NCI-H1436 (cell line): ENCODE measurements at regions not wholly inside any gene's neighbourhood (a gene's known extent, or its start where the extent isn't known, plus 50 kb on each side); places are given as distances from the start of the nearest gene placed in this dataset.

Experiments
- DNase-seq: peaks from one replicate; lab custom pipeline; 2025; lab: John Stamatoyannopoulos, UW

DNA sequence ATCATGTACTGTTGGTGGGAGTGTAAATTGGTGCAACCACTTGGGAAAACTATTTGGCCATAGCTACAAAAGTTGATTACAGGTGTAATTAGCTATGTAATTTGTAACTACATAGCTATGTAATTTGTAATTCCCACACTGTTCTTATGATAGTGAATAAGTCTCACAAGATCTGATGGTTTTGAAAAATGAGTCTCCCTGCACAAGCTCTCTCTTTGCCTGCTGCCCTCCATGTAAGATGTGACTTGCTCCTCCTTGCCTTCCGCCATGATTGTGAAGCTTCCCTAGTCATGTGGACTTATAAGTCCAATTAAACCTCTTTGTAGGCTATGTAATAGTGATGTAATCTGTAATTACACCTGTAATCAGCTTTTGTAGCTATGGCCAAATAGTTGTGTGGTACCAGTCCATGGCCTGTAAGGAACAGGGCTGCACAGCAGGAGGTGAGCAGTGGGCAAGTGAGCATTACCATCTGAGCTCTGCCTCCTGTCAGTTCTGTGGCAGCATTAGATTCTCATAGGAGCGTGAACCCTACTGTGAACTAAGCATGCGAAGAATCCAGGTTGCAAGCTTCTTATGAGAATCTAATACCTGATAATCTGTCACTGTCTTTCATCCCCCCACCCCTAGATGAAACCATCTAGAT is 133.7 kb upstream of the COPS8 start:
- no peak for DNase-seq

DNA sequence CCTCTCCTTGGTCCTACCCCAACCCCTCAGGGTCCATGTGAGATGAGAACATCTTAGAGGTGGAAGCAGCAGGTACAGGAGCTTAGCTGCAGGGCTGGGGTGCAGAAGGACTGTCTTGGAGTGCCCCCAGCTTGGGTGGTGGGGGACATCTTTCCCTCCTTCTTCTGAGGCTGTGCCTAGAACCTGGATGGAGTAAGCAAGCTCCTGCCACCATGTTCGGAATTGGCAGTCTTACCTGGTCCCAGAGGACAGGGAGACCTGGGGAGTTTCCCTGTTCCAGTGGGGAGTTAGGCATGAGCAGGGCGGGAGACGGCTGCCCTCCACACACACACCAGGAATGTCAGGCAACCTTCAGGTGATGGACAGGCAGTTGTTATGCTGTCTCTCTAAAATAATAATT is 131.0 kb upstream of the COPS8 start:
- DNase-seq = no peak

DNA sequence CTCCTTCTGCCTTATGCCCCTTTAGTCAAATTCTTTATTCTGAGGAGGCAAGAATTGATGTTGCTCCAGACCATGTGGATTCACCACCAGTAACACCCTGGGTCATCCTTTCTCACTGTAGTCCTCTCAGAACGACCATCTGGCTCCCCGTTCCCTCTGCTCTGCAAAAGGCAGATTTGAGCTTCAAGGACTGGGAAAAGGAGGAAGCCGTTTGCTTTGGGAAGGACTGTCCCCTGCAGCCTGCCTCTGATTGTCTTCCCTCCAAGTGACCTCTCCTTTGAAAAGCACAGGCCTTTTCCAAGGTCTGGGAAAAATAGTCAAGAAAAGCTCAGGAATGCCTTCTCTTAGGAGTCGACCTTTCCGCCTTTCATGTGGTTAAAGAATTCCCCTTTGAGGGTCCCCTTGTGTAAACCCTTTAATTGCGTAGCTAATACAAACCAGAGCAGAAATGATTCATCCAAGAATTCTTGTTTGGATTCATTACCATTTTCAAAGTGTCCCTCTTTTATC is 130.1 kb upstream of the COPS8 start:
- no peak for DNase-seq

DNA sequence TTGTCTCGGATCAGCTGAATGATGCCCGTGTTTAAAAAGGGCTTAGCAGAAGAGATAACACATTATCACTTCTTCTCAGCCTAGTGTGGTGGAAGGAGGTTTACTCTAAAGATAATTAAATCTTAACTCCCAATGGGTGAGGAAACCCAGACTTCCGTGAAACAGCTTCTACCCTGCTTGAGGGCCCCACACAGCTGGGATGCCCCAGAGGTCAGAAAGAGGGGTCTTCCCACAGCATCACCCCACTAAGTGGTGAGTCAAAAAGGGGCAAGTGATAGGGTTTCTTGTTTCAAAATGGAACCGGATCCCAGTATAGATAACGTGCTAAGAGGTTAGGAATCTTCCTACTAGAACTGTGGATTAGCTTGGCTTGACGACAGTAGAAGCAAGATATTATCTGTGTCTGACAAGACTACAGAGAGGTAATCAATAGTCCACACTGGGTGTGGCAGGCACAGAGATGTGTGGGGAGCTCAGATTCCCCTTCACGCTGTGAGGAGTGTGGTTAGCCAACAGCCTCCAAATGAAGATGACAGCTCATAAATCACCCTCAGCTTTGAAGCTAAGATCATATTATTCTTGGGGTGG is 129.6 kb upstream of the COPS8 start:
- DNase-seq = no peak

DNA sequence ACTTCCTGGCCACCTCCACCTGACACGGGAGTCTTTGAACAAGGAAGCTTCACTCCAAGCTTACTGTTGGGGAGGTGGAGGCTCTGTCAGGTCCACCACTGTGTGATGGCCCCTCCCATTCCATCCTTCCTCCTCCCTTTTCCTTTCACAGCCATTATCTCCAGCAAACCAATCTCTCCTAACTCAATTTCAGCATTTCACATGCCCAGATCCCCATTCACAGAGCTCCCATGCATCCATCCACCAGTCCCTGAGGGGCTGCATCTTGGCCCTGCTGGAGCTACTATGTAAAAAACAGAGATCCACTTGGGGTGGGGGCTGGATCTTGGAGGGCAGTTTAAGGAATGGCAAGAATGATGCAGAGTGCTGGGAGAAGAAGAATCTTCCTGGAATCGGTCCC is 129.0 kb upstream of the COPS8 start:
- no peak for DNase-seq

DNA sequence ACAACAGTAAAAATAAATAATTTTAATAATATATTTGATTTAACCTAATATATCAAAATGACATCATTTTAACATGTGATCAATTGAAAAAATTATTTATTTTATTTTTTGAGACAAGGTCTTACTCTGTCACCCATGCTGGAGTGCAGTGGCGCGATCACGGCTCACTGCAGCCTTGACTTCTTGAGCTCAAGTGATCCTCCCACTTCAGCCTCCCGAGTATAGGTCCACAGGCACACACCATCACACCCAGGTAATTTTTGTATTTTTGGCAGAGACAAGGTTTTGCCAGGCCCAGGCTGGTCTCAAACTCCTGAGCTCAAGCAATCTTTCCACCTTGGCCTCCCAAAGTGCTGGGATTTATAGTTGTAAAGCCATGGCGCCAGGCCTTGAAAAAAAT is 126.7 kb upstream of the COPS8 start:
- DNase-seq = no peak

DNA sequence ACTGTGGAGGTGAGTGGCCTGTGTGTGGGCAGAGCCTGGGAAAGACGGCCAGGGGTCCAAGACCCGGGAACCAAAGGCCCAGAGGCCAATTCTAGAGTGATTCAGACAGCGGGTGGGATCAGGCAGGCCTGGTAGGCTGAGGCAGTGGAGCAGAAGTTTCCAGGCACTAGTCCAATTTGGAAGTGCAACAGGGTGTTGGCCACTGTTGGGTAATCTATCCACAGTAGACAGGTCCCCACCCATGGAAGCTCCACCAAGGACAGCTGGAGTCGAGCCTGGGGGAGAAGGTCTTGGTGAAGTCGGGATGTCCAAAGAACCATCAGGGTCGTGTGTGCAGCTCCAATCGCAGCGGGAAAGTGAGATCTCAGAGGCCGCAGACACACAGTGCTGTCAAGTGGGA is 125.8 kb upstream of the COPS8 start:
- no peak for DNase-seq

DNA sequence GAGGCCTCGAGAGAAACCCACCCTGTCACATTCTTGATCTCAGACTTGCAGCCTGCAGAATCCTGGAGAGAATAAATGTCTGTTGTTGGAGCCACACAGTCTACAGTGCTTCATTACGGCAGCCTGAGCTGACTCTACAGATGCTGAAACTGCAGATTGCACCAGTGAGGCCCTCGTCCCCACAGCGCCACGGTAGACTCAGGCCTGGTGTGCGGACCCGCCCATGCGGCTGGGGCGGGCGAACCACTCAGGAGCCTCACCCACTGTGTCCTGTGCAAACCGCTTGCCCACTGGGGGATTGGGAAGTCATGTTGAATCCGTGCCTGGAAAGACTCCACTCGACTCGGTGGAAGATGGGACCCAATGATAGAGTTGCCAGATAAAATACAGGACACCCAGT is 125.2 kb upstream of the COPS8 start:
- no peak for DNase-seq

DNA sequence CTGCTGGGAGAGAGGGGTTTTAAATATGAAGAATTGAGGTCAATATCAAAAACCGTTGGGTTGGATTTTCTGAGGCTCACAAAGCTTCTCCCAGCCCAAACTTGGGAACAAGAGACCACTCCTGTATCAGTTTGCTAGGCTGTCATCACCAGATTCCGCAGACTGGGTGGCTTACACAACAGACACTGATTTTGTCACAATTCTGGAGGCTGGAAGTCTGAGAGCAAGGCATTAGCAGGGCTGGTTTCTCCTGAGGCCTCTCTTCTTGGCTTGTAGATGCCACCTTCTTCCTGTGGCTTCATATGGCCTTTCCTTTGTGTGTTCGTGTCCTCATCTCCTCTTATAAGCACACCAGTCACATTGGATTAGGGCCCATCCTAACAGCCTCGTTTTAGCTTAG is 122.9 kb upstream of the COPS8 start:
- DNase-seq = no peak

DNA sequence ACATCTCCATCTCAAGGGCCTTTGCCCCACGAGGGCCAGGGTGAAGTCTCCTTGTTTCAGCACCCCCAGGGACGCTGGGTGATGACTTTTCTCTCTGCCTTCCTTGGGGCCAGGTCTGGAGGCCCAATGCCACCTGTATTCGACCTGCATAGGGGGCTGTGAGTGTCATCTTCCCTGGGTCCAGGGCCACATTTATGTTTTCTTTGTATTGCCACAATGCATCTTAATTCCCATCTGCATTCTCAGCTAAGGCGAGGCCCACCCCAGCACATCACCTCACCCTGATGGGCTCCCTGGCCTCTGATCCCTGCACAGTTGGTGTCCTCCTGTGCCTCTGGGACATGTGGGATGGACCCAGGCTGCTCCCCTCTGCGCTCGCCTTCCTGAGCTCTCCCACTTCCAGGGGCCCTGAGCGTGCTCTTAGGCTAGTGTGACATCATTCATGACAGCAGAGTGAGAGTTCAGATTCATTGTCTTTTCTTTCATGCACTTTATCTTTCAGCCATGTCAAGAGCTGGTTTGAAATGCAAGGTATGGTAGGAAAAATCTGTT is 122.0 kb upstream of the COPS8 start:
- DNase-seq = no peak

DNA sequence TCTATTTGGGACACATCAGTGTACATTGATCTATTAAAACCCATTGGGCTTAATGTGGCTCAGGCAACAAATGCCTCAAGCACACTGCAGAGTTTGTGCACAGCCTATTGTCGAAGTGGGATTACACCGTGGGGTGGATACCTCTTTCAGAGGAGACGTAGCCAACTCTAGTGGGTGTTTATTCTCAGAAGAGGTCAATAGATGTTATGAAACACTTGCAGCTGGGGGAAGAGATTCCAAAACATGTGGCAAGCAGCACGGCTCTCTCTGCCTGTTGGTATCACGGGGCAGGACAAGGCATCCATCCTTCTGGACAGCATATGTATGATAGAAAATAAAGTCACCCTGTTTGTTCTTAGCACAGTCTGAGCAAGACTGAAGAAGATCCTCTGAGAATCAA is 121.4 kb upstream of the COPS8 start:
- no peak for DNase-seq

DNA sequence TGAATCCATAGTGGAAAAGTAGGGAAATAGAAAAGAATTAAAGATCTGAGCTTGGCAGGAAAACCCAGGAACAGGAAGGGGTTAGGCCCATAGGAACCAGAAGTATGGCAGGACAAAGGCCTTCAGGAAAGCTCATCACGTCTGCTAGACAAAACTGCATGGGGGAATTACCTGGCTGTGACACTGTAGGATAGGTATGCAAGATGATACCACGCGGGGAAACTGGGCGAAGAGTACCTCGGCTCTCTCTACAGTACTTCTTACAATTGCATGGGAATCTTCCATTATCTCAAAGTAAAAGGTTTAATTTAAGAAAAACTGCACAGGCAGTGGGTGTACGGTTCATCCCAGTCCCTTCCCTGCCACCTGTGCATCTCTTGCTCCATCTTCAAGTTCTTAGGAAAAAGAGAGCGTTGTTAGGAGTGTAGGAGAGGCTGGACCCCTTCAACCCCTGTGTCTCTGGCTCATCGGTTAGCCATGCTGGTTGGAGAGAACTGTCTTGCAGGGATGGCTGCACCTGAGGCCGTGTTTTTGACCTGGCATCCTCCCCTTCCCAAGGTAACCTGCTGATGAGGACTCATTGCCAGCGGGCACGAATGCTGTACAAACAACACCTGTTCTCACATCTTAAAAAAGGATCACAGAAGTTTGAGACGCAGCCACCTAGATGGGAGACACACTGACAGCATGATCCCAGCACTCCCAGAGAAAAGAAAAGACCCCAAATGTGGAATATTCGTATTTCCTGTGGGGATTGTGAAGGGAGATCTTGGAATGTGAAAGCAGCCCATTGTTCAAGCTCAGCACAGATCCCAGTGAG is 120.5 kb upstream of the COPS8 start:
- no peak for DNase-seq

DNA sequence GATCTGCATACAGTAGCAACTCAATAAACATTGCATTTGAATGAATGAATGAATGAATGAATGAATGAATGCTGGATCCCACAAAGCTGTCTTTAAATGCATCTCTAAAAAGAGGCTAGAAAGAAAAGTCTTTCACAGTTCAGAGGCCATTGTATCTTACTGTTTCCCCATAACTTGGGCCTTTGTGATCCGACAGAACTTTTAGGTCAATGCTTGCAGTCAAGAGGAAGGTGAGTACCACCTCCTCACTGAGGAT is 119.9 kb upstream of the COPS8 start:
- no peak for DNase-seq

DNA sequence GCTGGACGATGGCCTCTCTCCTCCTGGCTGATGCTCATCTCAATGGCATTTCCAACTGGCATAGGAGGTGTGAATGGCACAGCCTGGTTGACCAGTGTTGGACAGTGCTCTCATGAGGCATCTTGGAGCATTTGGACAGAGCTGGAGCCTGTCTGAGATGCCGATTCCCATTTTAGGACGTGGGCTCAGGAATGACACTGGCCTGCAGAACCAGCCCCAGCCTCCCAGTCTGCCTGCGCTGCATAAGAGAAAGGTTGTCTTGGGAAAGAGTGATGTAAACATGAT is 118.2 kb upstream of the COPS8 start:
- no peak for DNase-seq

DNA sequence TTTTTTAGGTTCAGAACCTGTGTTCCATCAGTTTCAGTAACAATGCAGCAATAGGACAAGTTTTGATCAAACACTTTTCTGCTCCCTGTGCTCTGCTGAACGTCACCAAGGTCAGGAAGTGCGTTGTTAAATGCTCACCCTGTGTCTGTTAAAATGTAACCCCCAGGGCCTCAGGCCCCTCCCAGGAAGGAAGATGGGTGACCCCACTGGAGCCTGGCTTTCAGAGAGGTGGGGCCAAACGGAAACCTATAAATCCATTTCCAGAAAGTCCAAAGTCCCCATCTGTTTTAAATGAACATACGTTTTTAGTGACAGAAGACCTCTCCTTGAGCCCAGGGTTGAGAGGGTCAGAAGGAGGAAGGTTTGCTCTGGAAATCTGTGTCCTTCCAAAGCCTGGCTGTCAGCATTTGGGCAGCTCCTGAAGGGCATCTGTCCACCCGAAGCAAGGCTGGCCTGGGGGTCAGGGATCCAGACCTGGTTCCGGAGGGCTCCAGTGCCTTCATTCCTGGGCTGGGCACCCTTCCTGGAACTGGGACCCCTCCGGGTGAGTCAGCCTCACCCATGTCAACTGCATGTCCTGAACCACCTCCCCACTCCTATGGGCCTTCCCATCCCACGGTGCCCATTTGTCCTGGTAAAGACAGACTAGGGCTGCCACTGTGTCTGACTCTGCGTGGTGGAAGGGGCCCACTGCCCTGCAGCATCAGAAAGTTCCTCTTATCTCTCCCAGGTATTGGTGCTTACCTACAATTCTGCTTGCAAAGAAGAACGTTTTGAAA is 117.4 kb upstream of the COPS8 start:
- DNase-seq = no peak

DNA sequence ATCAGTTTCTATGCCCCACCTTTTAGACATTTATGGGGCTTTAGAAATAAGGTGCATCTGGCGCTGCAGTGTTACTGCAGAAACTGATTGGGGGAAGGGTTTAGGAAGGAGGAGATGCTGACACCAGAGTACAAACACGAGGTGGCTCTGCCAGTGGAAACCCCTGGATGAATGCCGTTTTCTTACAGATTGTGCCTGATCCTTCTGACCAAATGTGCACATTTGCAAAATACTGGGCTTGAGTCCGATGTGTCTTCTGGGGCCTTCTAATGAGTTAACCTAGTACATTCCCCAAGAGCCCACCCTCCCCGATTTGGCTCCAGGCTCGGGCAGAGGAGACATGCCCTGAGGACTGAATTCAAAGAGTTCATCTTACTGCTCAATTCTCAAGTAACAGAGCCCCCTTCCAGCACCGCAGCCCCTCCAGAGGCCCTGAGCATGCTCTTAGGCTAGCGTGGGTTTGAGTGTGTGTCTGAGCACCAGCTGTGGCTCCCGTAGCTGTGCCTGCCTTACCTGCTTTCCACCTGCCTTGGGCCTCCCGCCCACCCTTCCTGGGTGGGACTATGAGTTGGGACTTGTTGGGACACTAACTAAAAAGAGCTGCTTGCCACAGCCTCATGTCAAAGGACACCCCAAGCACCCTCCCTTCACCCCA is 116.7 kb upstream of the COPS8 start:
- DNase-seq = no peak

DNA sequence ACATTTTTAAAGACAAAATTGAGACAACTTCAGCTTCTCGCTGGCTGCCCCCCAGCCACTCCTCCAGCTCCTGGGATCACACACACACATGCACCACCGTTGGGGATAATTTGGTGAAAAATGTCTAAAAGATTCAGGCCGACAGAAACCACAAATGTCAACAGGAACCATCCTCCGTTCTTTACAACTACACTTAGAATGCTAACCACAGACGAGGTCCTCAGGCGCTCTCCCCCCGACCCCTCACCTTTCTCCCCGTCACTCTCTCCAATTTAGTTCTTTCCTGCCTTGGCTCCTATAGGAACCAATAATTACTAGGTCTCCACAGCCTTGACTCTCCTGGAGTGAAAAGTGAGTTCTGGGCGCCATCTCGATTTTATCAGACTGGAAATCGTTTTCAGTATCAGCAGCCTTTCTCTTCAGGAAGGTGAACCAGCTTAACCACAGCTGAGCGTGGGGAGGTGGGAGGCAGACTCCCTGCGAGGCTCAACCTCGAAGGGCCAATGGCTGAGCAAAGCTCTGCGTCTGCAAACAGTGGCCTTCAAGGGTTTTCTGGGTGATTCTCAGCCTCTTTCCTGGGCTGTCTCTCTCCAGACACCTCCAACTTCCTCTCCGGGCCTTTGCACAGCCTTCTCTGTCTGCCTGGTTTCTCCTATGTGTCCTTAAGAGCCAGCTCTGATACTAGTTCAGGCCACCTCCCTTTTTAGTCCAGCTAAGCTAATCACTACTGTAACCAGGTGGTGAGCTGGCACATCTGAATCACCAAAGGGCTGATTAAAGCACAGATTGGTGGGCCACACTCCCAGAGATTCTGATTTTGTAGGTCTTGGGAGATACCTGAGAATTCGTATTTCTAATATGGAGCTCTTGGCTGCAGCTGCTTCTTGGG is 115.7 kb upstream of the COPS8 start:
- no peak for DNase-seq

DNA sequence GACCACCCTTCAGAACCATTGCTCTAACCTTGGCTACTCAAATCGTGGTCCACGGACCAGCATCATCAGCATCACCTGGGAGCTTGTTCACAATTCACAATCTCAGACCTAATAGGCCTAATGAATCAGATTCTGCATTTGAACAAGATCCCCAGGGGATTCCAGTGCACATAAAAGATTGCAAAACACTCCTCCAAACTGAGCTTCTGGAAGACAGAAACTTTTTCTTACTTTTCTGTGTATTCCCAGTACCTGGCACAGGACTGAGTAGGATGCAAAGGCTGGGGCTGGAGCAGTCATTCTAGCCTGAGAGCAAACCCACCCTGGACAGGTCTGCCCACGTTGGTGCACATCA is 115.1 kb upstream of the COPS8 start:
- DNase-seq = no peak

DNA sequence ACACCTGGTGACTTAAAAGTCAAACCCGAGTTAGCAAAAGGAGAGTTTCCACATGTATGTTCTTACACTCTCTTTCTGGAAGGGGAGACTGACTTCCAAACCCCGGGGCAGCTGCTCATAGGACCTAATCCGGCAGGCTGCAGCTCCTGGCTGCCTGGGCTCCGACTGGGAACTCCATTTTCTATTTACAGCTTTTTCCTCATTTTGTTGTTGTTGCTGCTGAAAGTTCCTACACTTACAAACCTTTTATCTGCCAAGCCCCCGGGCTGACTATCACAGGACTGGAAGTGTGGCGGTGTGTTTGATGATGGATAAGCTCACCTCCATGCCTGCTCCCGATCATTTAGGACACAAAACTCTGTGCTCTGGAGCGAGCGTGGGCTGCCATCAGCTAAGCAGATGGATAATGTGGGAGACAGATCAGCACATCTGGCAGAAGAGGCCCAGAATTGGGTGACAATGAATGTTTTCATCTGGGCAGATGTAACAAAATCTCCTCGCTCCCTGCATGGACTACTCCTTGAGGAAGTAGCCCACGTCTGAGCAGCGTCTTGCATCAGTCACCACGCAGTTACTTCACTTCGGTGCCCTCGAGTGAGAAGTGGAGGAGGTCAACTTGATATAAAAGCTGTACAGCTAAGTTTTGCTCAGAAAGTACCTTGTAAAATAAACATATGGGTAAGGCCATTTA is 114.4 kb upstream of the COPS8 start:
- DNase-seq = no peak

DNA sequence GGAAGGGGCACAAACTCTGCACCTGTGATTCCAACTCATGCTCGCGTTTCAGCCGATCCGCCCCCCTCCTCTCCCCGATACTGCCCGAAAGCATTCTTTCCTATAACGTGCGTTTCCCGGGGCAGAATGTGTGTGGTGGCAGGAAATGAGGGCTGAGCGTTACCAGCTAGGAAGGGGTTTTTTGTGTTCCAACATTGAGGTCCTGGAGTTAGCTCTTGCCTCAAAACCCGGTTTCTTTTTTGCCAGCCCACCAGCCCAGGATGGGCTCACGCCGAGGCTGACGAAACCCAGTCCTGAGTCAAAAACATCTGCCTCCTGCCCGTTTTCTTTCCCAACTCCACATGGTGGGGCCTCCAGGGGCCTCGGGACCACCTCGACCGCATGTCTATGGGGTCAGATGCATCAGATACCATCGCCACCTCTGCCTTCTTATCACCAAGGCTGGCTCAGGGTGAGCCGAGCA is 113.7 kb upstream of the COPS8 start:
- no peak for DNase-seq
